NCI-H1105 treated with DMSO at 0.1 percent for 48 hours (cell line): ENCODE measurements at regions not wholly inside any gene's neighbourhood (a gene's known extent, or its start where the extent isn't known, plus 50 kb on each side); places are given as distances from the start of the nearest gene placed in this dataset.

Source experiments
- DNase-seq: peaks from one replicate; lab custom pipeline; 2025; lab: John Stamatoyannopoulos, UW

GRCh38 chr2:167430447-167430846 lies 542.2 kb downstream of the XIRP2 start:
- DNase-seq = no peak

GRCh38 chr2:167424803-167425755 lies 536.8 kb downstream of the XIRP2 start:
- peak; percentile 96 for DNase-seq

- peak; percentile 79 for DNase-seq
Observed at GRCh38 chr2:167424221-167424620, 535.9 kb downstream of the XIRP2 start.

GRCh38 chr2:167423731-167424130 lies 535.5 kb downstream of the XIRP2 start:
- DNase-seq = no peak

- no peak for DNase-seq
Observed at GRCh38 chr2:167420211-167420610, 531.9 kb downstream of the XIRP2 start.

GRCh38 chr2:167415068-167415467 lies 526.8 kb downstream of the XIRP2 start:
- no peak for DNase-seq

GRCh38 chr2:167411367-167411766 lies 523.1 kb downstream of the XIRP2 start:
- no peak for DNase-seq

- DNase-seq = no peak
Observed at GRCh38 chr2:167406558-167406957, 518.3 kb downstream of the XIRP2 start.

GRCh38 chr2:167404627-167405284 lies 516.5 kb downstream of the XIRP2 start:
- DNase-seq = no peak

- no peak for DNase-seq
Observed at GRCh38 chr2:167401309-167401708, 513.0 kb downstream of the XIRP2 start.

- no peak for DNase-seq
Observed at GRCh38 chr2:167400546-167400945, 512.3 kb downstream of the XIRP2 start.

GRCh38 chr2:167398873-167399272 lies 510.6 kb downstream of the XIRP2 start:
- DNase-seq = no peak

GRCh38 chr2:167388901-167389300 lies 500.6 kb downstream of the XIRP2 start:
- no peak for DNase-seq

- no peak for DNase-seq
Observed at GRCh38 chr2:167388497-167388896, 500.2 kb downstream of the XIRP2 start.

GRCh38 chr2:167386694-167387093 lies 498.4 kb downstream of the XIRP2 start:
- DNase-seq = no peak

- DNase-seq = no peak
Observed at GRCh38 chr2:167383610-167384194, 495.4 kb downstream of the XIRP2 start.

- DNase-seq = no peak
Observed at GRCh38 chr2:167381349-167381748, 493.1 kb downstream of the XIRP2 start.

- no peak for DNase-seq
Observed at GRCh38 chr2:167380555-167380954, 492.3 kb downstream of the XIRP2 start.

GRCh38 chr2:167380094-167380493 lies 491.8 kb downstream of the XIRP2 start:
- DNase-seq = no peak

GRCh38 chr2:167369083-167369482 lies 480.8 kb downstream of the XIRP2 start:
- no peak for DNase-seq

GRCh38 chr2:167368371-167368770 lies 480.1 kb downstream of the XIRP2 start:
- no peak for DNase-seq

- DNase-seq = no peak
Observed at GRCh38 chr2:167365216-167365615, 476.9 kb downstream of the XIRP2 start.

GRCh38 chr2:167361426-167361825 lies 473.1 kb downstream of the XIRP2 start:
- DNase-seq = no peak
